22Rv1 (cell line): ENCODE measurements at regions not wholly inside any gene's neighbourhood (a gene's known extent, or its start where the extent isn't known, plus 50 kb on each side); places are given as distances from the start of the nearest gene placed in this dataset.

Source experiments
- H3K27ac ChIP-seq: fragments of 450-650 bp; 2 replicates; pipeline ENCODE4 v1.5.1; 2017
- ZFX ChIP-seq: fragments of 450-650 bp; IDR thresholded peaks from 2 replicates; pipeline ENCODE4 v1.6.1; 2017; ENCODE audit warnings: antibody characterized with exemption, borderline replicate concordance
- TF ChIP-seq, protein P1 (sequence below): fragments of 450-650 bp; IDR thresholded peaks from 2 replicates; pipeline ENCODE4 v1.5.1; 2017; ENCODE audit warnings: mild to moderate bottlenecking

- TF ChIP-seq ZFX, result no peak
- TF ChIP-seq, protein P1, sequence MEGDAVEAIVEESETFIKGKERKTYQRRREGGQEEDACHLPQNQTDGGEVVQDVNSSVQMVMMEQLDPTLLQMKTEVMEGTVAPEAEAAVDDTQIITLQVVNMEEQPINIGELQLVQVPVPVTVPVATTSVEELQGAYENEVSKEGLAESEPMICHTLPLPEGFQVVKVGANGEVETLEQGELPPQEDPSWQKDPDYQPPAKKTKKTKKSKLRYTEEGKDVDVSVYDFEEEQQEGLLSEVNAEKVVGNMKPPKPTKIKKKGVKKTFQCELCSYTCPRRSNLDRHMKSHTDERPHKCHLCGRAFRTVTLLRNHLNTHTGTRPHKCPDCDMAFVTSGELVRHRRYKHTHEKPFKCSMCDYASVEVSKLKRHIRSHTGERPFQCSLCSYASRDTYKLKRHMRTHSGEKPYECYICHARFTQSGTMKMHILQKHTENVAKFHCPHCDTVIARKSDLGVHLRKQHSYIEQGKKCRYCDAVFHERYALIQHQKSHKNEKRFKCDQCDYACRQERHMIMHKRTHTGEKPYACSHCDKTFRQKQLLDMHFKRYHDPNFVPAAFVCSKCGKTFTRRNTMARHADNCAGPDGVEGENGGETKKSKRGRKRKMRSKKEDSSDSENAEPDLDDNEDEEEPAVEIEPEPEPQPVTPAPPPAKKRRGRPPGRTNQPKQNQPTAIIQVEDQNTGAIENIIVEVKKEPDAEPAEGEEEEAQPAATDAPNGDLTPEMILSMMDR, result no peak
- no peak overlapping the region for H3K27ac ChIP-seq
These were observed 741.9 kb upstream of the MARCKS start for GRCh38 chr6:113115196-113115595.

- no peak overlapping the region for H3K27ac ChIP-seq
- TF ChIP-seq, protein P1, result no peak
- no peak for TF ChIP-seq ZFX
These were observed 736.9 kb upstream of the MARCKS start for GRCh38 chr6:113120224-113120581.

DNA sequence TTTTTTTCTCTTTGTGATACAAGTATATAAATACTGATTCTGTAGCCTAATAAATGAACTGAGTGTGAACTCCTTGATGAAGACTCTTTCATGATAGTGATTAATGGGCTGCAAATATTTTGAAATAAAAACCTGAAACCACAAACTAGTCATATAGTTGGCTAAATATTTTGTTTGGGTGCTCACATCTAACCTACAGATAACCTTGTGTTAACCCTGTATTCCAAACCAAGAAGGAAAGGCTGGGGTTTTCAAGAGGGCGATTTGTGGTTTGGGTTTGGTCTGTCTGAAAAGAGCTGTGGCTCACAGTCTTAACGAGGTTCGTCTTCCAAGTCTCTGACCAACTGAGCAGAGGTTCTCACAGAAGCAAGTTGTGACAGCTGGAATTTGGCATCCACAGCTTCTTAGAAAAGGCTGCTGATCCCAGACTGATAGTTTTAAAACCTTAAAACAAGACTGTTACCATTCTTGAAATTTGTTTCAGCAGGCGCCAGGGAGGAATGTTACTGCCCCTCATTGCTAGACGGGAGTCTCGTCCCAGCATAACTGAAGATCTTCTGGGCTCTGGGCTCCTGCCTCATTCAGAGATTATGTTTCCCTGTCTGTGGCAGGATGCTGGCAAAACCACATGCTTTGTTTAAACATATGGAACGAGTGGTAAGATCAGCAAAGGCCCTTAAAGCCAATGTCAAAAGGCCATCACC lies 736.4 kb upstream of the MARCKS start:
- TF ChIP-seq ZFX, result no peak
- TF ChIP-seq, protein P1, result no peak
- no peak overlapping the region for H3K27ac ChIP-seq

GRCh38 chr6:113121571-113121970 lies 735.6 kb upstream of the MARCKS start:
- TF ChIP-seq, protein P1, result no peak
- no peak for TF ChIP-seq ZFX
- no peak overlapping the region for H3K27ac ChIP-seq

DNA sequence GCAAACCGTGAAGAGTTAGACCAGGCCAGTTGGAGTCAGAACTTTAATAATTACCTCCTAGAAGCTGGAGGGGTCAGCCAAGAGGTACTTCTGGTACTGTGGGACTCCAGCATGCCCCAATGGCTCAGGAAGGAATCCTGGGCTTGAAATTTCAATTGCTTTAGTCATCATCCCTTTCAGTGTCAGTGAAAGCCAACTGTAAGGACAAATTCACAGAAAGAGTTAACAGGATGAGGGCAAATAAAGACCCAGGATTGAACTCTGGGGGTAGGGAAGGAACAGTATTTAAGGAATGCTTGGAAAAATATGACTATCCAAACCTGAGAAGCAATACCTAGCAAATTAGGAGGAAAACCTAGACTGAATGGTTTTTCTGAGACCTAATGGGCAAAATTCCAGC lies 735.1 kb upstream of the MARCKS start:
- no peak for TF ChIP-seq ZFX
- TF ChIP-seq, protein P1, result no peak
- no peak overlapping the region for H3K27ac ChIP-seq

- H3K27ac ChIP-seq, result no peak overlapping the region
- TF ChIP-seq, protein P1, result no peak
- no peak for TF ChIP-seq ZFX
These were observed 731.5 kb upstream of the MARCKS start for GRCh38 chr6:113125626-113126025.

DNA sequence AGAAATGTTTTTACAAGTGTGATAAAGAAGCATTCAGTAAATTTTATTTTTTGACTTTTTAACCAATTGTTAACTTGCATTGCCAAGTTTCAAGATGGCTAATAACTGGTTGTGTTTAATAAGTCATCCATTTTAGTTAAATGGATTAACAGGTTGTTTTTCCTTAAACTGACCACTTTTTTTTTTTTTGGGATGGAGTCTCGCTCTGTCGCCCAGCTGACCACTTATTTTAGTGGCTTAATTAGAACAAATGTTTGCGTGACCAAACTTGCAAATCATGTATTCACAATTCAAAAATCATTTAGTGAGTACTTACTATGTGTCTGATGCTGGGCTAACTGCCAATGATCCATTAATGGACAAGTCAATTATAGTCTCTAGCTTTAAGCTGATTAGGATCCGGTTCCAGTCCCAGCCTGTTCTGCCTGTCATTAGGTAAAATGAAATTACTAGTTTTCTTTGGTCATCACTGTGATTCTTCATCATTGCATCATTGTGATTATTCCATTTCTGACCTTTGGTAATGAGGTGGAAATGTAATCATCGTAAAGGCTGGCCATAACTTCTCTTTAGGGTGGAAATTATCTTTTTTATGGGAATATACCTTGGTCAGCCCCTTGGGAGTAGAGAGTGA lies 729.2 kb upstream of the MARCKS start:
- TF ChIP-seq ZFX, result no peak
- TF ChIP-seq, protein P1, result no peak
- H3K27ac ChIP-seq, result no peak overlapping the region
